K562 (cell line): ENCODE measurements at regions not wholly inside any gene's neighbourhood (a gene's known extent, or its start where the extent isn't known, plus 50 kb on each side); places are given as distances from the start of the nearest gene placed in this dataset.

Source experiments
- ATAC-seq: fragments of 200-7000 bp; cut with Tn5 transposase; 3 replicates; pipeline ENCODE4 v1.9.1; 2020; ENCODE audit warnings: moderate library complexity
- BruUV-seq: library from RNA; stranded (reverse); fragments of 400-500 nt; replicated peaks from 2 replicates; lab custom pipeline; 2021; lab: Mats Ljungman, UMichigan
- CTCF ChIA-PET: fragments of 300-600 bp; formaldehyde crosslinking; extraction: SDS; loops from one replicate; lab custom pipeline; 2021; ENCODE audit warnings: low intra/inter-chr PET ratio; lab: Yijun Ruan, JAX
- POLR2A ChIA-PET: fragments of 300-600, 350-650 bp; sonication (Branson Sonifier 250); formaldehyde crosslinking; extraction: SDS; loops from one replicate; lab custom pipeline; 2021; ENCODE audit warnings: antibody characterized with exemption, inconsistent platforms; lab: Yijun Ruan, JAX
- DNase-seq, 4 experiments: peaks; one replicate each; pipeline versions ENCODE4 v3.0.0 to v3.0.0-alpha.2; 2011 to 2018; ENCODE audit warnings: low spot score in 3 of 4, mixed read lengths in 3 of 4; ENCODE audit errors: extremely low read depth in 1 of 4
- FAIRE-seq: peaks from 2 replicates; lab custom pipeline; 2011; peaks lifted over from hg19 to GRCh38; lab: Jason Lieb, UNC
- H2AFZ ChIP-seq: 2 replicates; pipeline ENCODE4 v1.6.0; 2011; ENCODE audit warnings: low read depth, low read length, control low read depth, inconsistent platforms
- H3K27ac ChIP-seq: fragments of 200-600 bp; 3 replicates; pipeline ENCODE4 v1.8.0; 2011; ENCODE audit warnings: low read depth, mild to moderate bottlenecking, control low read depth, inconsistent platforms, low read length, moderate library complexity, mixed read lengths; ENCODE audit errors: extremely low read depth
- H3K27me3 ChIP-seq, 2 experiments: fragments of 300-600 bp in 1 of 2; 2 replicates in 1 of 2; 3 replicates in 1 of 2; pipeline versions ENCODE4 v1.6.0 to v1.8.0; 2011; ENCODE audit warnings: inconsistent platforms in 2 of 2, low read length in 2 of 2, mild to moderate bottlenecking in 1 of 2, mixed read lengths in 1 of 2, moderate library complexity in 1 of 2; ENCODE audit not compliant: control insufficient read depth in 2 of 2, insufficient read depth in 2 of 2
- H3K36me3 ChIP-seq: fragments of 300-600 bp; 3 replicates; pipeline ENCODE4 v1.8.0; 2011; ENCODE audit warnings: mild to moderate bottlenecking, low read length, inconsistent platforms; ENCODE audit not compliant: control insufficient read depth, insufficient read depth
- H3K4me1 ChIP-seq, 2 experiments: fragments of 200-600 bp in 1 of 2; replicated peaks in 1 of 2; 2 replicates in 1 of 2; 3 replicates in 1 of 2; pipeline versions ENCODE4 v1.5.1 to v1.8.0; 2011; ENCODE audit warnings: inconsistent platforms in 2 of 2, low read length in 2 of 2, mild to moderate bottlenecking in 1 of 2, mixed read lengths in 1 of 2, moderate library complexity in 1 of 2; ENCODE audit not compliant: control insufficient read depth in 2 of 2, insufficient read depth in 2 of 2
- H3K4me2 ChIP-seq: 2 replicates; pipeline ENCODE4 v1.6.1; 2011; ENCODE audit warnings: low read length, control low read depth, inconsistent platforms, mixed read lengths; ENCODE audit not compliant: insufficient read depth
- H3K4me3 ChIP-seq: fragments of 200-600 bp; sonication (generic), shearing (Covaris generic); 2 replicates; pipeline ENCODE4 v1.5.1; 2016; ENCODE audit warnings: control low read depth, inconsistent platforms
- H3K79me2 ChIP-seq: fragments of 200-600 bp; 3 replicates; pipeline ENCODE4 v1.8.0; 2011; ENCODE audit warnings: low read length, inconsistent platforms; ENCODE audit not compliant: control insufficient read depth, insufficient read depth
- H3K9ac ChIP-seq, 2 experiments: 2 replicates each; pipeline versions ENCODE4 v1.6.0 to v1.6.1; 2011; ENCODE audit warnings: low read depth in 2 of 2, low read length in 2 of 2, control low read depth in 1 of 2, inconsistent platforms in 1 of 2, mild to moderate bottlenecking in 1 of 2, mixed read lengths in 1 of 2; ENCODE audit not compliant: insufficient read depth in 1 of 2
- H3K9me1 ChIP-seq: one replicate; pipeline ENCODE4 v1.6.0; 2011; ENCODE audit warnings: inconsistent platforms, mild to moderate bottlenecking, low read length, moderate library complexity; ENCODE audit not compliant: control insufficient read depth, insufficient read depth
- H3K9me3 ChIP-seq: replicated peaks from 2 replicates; pipeline ENCODE4 v1.5.1; 2011; ENCODE audit warnings: low read depth, low read length, inconsistent platforms; ENCODE audit not compliant: control insufficient read depth, insufficient read depth
- H4K20me1 ChIP-seq: replicated peaks from 2 replicates; pipeline ENCODE4 v1.6.1; 2011; ENCODE audit warnings: low read length, inconsistent platforms, mixed read lengths; ENCODE audit not compliant: control insufficient read depth, insufficient read depth
- ETS2 ChIP-seq: IDR thresholded peaks from 2 replicates; pipeline ENCODE4 v1.6.1; 2016; ENCODE audit warnings: borderline replicate concordance, missing genetic modification characterization, mild to moderate bottlenecking, moderate library complexity, missing compliant biosample characterization; ENCODE audit not compliant: poor library complexity, severe bottlenecking
- FOXJ3 ChIP-seq: sonication (generic); formaldehyde crosslinking; IDR thresholded peaks from 2 replicates; pipeline ENCODE4 v1.4.0; 2020; ENCODE audit warnings: mild to moderate bottlenecking, missing genetic modification reagents
- FOXK2 ChIP-seq, 2 experiments: fragments of 450-650 bp; IDR thresholded peaks in 1 of 2; conservative IDR thresholded peaks in 1 of 2; 2 replicates each; pipeline ENCODE4 v1.6.1; 2016; ENCODE audit warnings: low read depth in 2 of 2, mild to moderate bottlenecking in 1 of 2
- GMEB1 ChIP-seq: fragments of 250-450 bp; sonication (Bioruptor Pico); IDR thresholded peaks from 2 replicates; pipeline ENCODE4 v1.4.0; 2020; ENCODE audit warnings: mild to moderate bottlenecking
- HNRNPUL1 ChIP-seq: fragments of 200-400 bp; formaldehyde crosslinking; IDR thresholded peaks from 2 replicates; pipeline ENCODE4 v1.6.1; 2017; ENCODE audit warnings: low read length
- NFATC3 ChIP-seq: fragments of 450-650 bp; IDR thresholded peaks from 2 replicates; pipeline ENCODE4 v1.6.1; 2017; ENCODE audit warnings: mild to moderate bottlenecking
- PCBP2 ChIP-seq: fragments of 200-400 bp; formaldehyde crosslinking; IDR thresholded peaks from 2 replicates; pipeline ENCODE4 v1.6.1; 2018; ENCODE audit warnings: low read length, low read depth, mild to moderate bottlenecking, moderate library complexity; ENCODE audit not compliant: poor library complexity, severe bottlenecking
- PHB ChIP-seq: fragments of 250-450 bp; sonication (Bioruptor Pico); IDR thresholded peaks from 2 replicates; pipeline ENCODE4 v1.5.0; 2021
- SAFB2 ChIP-seq: fragments of 200-400 bp; formaldehyde crosslinking; IDR thresholded peaks from 2 replicates; pipeline ENCODE4 v1.6.1; 2018; ENCODE audit warnings: borderline replicate concordance, low read length, low read depth, moderate library complexity; ENCODE audit not compliant: severe bottlenecking
- TFE3 ChIP-seq: fragments of 450-650 bp; formaldehyde crosslinking; IDR thresholded peaks from 2 replicates; pipeline ENCODE4 v1.4.0; 2020; ENCODE audit warnings: mild to moderate bottlenecking, mixed read lengths
- TSC22D4 ChIP-seq: fragments of 450-650 bp; IDR thresholded peaks from 2 replicates; pipeline ENCODE4 v1.6.1; 2016; ENCODE audit warnings: missing genetic modification characterization, missing biosample characterization, control low read depth
- USF2 ChIP-seq: sonication (generic); formaldehyde crosslinking; IDR thresholded peaks from 2 replicates; pipeline ENCODE4 v1.5.0; 2020; ENCODE audit warnings: missing genetic modification reagents
- XRCC3 ChIP-seq: fragments of 450-650 bp; IDR thresholded peaks from 2 replicates; pipeline ENCODE4 v1.6.1; 2017; ENCODE audit warnings: mild to moderate bottlenecking, moderate library complexity
- ZC3H11A ChIP-seq: IDR thresholded peaks from 2 replicates; pipeline ENCODE4 v1.6.1; 2012; ENCODE audit warnings: low read depth, low read length, improper control_type of control experiment
- ZSCAN29 ChIP-seq: fragments of 450-650 bp; IDR thresholded peaks from 2 replicates; pipeline ENCODE4 v1.6.1; 2017
- WGBS: fragments of 100-300 bp; shearing (Covaris generic); methylation state at CpG from one replicate; pipeline ENCODE4 v1.1.6; 2016; ENCODE audit warnings: low coverage, mixed read lengths; ENCODE audit not compliant: insufficient coverage; ENCODE audit errors: missing lambda C conversion rate; 5-methylcytosine and 5-hydroxymethylcytosine counted together
- in situ Hi-C: fragments of 300-500 bp; cut with MboI; formaldehyde crosslinking; loops from 4 replicates; pipeline ENCODE4 v1.15.0; 2018; ENCODE audit warnings: inconsistent platforms, mixed read lengths
- intact Hi-C: fragments of 100-400 bp; cut with micrococcal nuclease; formaldehyde crosslinking; loops from 2 replicates; pipeline ENCODE4 v1.14.2; 2022
- TF ChIP-seq, protein P1 (sequence below): fragments of 250-450 bp; sonication (Bioruptor Pico); IDR thresholded peaks from 2 replicates; pipeline ENCODE4 v1.8.0; 2021; ENCODE audit warnings: moderate library complexity, mild to moderate bottlenecking, inconsistent platforms

GRCh38 chr10:79883986-79884385 is 57.4 kb downstream of the NUTM2E start:
- FAIRE-seq: no peak
- H3K4me1 ChIP-seq: peaks cover 0 to 4% of the 10 kb centered on the region in 2 experiments; a peak in 1 of 5 replicates
- in situ Hi-C loops: no loop called here

More at GRCh38 chr10:79883986-79884385, 57.4 kb downstream of the NUTM2E start:
- 3% methylated on average over 3 of the region's 3 CpGs for WGBS
- ChIA-PET CTCF (no interaction called here), POLR2A (no interaction called here)
- TF ChIP-seq TSC22D4 (tag) (no peak), ZC3H11A (no peak), SAFB2 (no peak), USF2 (CRISPR knock-in tag) (peak; percentile 9; the same call in 1 of the 2 replicates), TFE3 (peak; percentile 34), HNRNPUL1 (no peak), GMEB1 (CRISPR knock-in tag) (no peak), PHB (no peak), ETS2 (no peak), NFATC3 (no peak), PCBP2 (no peak), XRCC3 (no peak), FOXJ3 (CRISPR knock-in tag) (no peak), ZSCAN29 (no peak), FOXK2 (conservative IDR thresholded peaks at IDR 0.05 in 1 of 2, IDR thresholded peaks at IDR 0.05 in 1 of 2; ENCODE audit: low read depth in 2 of 2) (no peak)
- TF ChIP-seq, protein P1, sequence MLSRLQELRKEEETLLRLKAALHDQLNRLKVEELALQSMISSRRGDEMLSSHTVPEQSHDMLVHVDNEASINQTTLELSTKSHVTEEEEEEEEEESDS (CRISPR knock-in tag): no peak
- Histone ChIP-seq H3K79me2 (no peaks in the 10 kb centered on the region), H3K4me2 (no peak overlapping the region), H3K9me3 (no peaks in the 10 kb centered on the region), H2AFZ (no peak overlapping the region), H3K27ac (no peak overlapping the region), H4K20me1 (no peaks in the 10 kb centered on the region), H3K9me1 (no peaks in the 10 kb centered on the region), H3K36me3 (no peaks in the 10 kb centered on the region), H3K4me3 (no peak overlapping the region), H3K27me3 (no peaks in the 10 kb centered on the region), H3K9ac (no peak overlapping the region)
- BruUV-seq: no TSS peak
- ATAC-seq (no peak), DNase-seq (no peak)
- intact Hi-C loops: no loop called here
